OCI-LY3 (cell line): ENCODE measurements at regions not wholly inside any gene's neighbourhood (a gene's known extent, or its start where the extent isn't known, plus 50 kb on each side); places are given as distances from the start of the nearest gene placed in this dataset.

Source experiments
- H2AFZ ChIP-seq: fragments of 200-600, 300-600 bp; shearing (Covaris generic); 2 replicates; pipeline ENCODE4 v1.6.0; 2014; ENCODE audit warnings: antibody characterized with exemption, low read depth, low read length
- H3K27ac ChIP-seq: fragments of 200-600, 300-600 bp; sonication (generic); 2 replicates; pipeline ENCODE4 v1.5.1; 2014; ENCODE audit warnings: mild to moderate bottlenecking, low read length, moderate library complexity, mixed read lengths
- H3K27me3 ChIP-seq: fragments of 200-600, 300-600 bp; sonication (generic); 2 replicates; pipeline ENCODE4 v1.6.1; 2014; ENCODE audit warnings: low read depth, low read length, mixed read lengths
- H3K36me3 ChIP-seq: fragments of 200-600, 300-600 bp; sonication (generic); replicated peaks from 2 replicates; pipeline ENCODE3; 2014; ENCODE audit warnings: low read depth, low read length, mixed read lengths
- H3K4me1 ChIP-seq: fragments of 300-600, 200-600 bp; sonication (generic); 2 replicates; pipeline ENCODE4 v1.6.1; 2014; ENCODE audit warnings: low read length, mixed read lengths
- H3K4me2 ChIP-seq: fragments of 200-600, 300-600 bp; sonication (generic); 2 replicates; pipeline ENCODE4 v1.6.1; 2014; ENCODE audit warnings: low read length, mixed read lengths
- H3K4me3 ChIP-seq: fragments of 300-600, 200-600 bp; sonication (generic); 2 replicates; pipeline ENCODE4 v1.5.1; 2014; ENCODE audit warnings: antibody characterized with exemption, mild to moderate bottlenecking, low read length, moderate library complexity
- H3K79me2 ChIP-seq: fragments of 300-600, 200-600 bp; shearing (Covaris generic); 2 replicates; pipeline ENCODE4 v1.6.1; 2014; ENCODE audit warnings: mild to moderate bottlenecking, low read length, mixed read lengths
- H3K9ac ChIP-seq: fragments of 300-600, 200-600 bp; shearing (Covaris generic); 2 replicates; pipeline ENCODE4 v1.6.0; 2014; ENCODE audit warnings: mild to moderate bottlenecking, low read length, moderate library complexity
- H3K9me3 ChIP-seq: fragments of 200-600, 300-600 bp; shearing (Covaris generic); 2 replicates; pipeline ENCODE4 v1.6.1; 2014; ENCODE audit warnings: low read length, mixed read lengths; ENCODE audit not compliant: insufficient read depth
- H4K20me1 ChIP-seq: fragments of 200-600, 300-600 bp; sonication (generic); 2 replicates; pipeline ENCODE4 v1.6.1; 2016; ENCODE audit warnings: low read length, mixed read lengths; ENCODE audit not compliant: insufficient read depth
- EZH2phosphoT487 ChIP-seq: fragments of 200-600 bp; shearing (Covaris generic); IDR thresholded peaks from 2 replicates; pipeline ENCODE4 v1.6.1; 2018; ENCODE audit warnings: antibody characterized with exemption, mixed run types, low read depth
- TF ChIP-seq, protein P1 (sequence below): fragments of 200-600, 300-600 bp; sonication (generic); IDR thresholded peaks from 2 replicates; pipeline ENCODE4 v1.5.1; 2014; ENCODE audit warnings: antibody characterized with exemption, low read length, low read depth

DNA sequence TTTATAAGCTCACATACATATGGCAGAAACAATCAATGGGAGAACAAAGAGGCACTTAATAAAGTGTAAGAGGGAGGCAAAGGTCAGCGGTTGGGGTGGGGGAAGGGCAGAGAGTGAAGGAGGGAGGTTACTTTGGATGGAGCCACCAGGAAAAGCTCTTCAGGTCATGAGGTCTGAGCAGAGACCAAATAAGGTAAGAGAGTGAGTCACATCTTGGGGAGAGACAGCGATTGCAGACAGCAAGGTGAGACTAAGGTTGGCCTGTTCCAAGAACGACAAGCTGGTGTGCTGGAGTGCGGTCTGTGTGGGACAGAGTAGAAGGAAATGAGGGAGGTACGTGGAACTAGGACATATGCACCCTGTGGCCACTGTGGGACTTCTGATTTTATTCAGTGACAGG lies 74.3 kb upstream of the TOMM7 start:
- H3K4me1 ChIP-seq, result no peaks in the 10 kb centered on the region
- H3K79me2 ChIP-seq, result no peaks in the 10 kb centered on the region
- H2AFZ ChIP-seq, result no peak overlapping the region
- no peak overlapping the region for H3K27ac ChIP-seq
- H3K9ac ChIP-seq, result no peak overlapping the region
- no peaks in the 10 kb centered on the region for H3K9me3 ChIP-seq
- H4K20me1 ChIP-seq, result no peaks in the 10 kb centered on the region
- H3K36me3 ChIP-seq, result no peaks in the 10 kb centered on the region
- no peaks in the 10 kb centered on the region for H3K27me3 ChIP-seq
- H3K4me2 ChIP-seq, result no peak overlapping the region
- H3K4me3 ChIP-seq, result no peak overlapping the region
- no peak for TF ChIP-seq EZH2phosphoT487
- TF ChIP-seq, protein P1, sequence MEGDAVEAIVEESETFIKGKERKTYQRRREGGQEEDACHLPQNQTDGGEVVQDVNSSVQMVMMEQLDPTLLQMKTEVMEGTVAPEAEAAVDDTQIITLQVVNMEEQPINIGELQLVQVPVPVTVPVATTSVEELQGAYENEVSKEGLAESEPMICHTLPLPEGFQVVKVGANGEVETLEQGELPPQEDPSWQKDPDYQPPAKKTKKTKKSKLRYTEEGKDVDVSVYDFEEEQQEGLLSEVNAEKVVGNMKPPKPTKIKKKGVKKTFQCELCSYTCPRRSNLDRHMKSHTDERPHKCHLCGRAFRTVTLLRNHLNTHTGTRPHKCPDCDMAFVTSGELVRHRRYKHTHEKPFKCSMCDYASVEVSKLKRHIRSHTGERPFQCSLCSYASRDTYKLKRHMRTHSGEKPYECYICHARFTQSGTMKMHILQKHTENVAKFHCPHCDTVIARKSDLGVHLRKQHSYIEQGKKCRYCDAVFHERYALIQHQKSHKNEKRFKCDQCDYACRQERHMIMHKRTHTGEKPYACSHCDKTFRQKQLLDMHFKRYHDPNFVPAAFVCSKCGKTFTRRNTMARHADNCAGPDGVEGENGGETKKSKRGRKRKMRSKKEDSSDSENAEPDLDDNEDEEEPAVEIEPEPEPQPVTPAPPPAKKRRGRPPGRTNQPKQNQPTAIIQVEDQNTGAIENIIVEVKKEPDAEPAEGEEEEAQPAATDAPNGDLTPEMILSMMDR, result no peak

DNA sequence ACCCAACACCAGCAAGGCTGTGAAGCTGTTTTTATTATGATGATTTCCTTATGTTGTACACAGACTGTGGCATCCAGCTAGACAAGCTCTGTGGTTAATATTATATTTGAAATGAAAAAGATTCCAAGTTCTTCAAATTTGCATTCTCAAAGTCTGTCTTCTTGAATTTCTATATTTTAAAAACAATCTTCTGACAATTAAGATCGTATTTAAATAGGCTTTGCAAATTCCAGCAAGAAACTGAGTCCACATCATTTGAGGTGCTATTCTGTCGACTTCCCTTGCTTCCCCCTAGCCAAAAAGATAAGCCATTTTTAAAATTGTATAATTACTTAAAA lies 73.1 kb upstream of the TOMM7 start:
- Histone ChIP-seq H3K9ac (no peak overlapping the region), H3K9me3 (no peaks in the 10 kb centered on the region), H3K4me1 (no peaks in the 10 kb centered on the region), H3K27me3 (no peaks in the 10 kb centered on the region), H3K79me2 (no peaks in the 10 kb centered on the region), H3K27ac (no peak overlapping the region), H3K36me3 (no peaks in the 10 kb centered on the region), H3K4me2 (no peak overlapping the region), H3K4me3 (no peak overlapping the region), H4K20me1 (no peaks in the 10 kb centered on the region), H2AFZ (no peak overlapping the region)
- no peak for TF ChIP-seq EZH2phosphoT487
- TF ChIP-seq, protein P1, result no peak

DNA sequence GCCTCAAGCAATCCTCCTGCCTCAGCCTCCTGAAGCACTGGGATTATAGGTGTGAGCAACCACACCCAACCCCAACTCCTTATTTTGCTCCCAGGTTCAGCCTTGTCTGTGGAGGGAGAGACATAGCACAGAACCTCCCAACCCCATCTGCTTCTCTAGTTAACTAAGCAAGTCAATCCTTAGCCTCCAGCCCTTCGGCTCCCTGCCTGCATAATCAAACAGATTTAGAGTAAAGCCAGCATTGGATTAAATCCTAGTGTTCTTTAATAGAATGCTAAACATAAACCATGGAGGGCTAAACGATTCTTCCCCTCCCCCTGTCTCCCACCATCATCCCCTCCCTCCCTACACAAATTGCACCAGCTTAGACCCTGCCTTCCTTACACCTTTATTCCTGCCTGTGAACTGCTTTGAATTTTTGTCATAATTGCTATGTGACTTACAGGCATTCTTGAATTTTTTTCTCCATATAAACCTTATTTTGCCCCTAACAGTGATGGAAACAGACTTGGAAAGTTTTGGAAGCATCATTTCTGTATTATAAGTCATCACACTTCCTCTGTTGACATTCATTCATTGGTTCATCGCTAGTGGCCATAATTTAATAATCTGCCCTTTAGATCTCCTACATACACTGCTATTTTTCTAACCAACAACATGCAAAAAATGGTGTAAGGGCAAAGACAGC lies 72.6 kb upstream of the TOMM7 start:
- H4K20me1 ChIP-seq, result no peaks in the 10 kb centered on the region
- H3K79me2 ChIP-seq, result no peaks in the 10 kb centered on the region
- no peak overlapping the region for H3K4me3 ChIP-seq
- no peaks in the 10 kb centered on the region for H3K27me3 ChIP-seq
- no peak overlapping the region for H3K4me2 ChIP-seq
- no peak overlapping the region for H3K9ac ChIP-seq
- H3K36me3 ChIP-seq, result no peaks in the 10 kb centered on the region
- no peaks in the 10 kb centered on the region for H3K9me3 ChIP-seq
- TF ChIP-seq EZH2phosphoT487, result no peak
- TF ChIP-seq, protein P1, result no peak
- no peak overlapping the region for H2AFZ ChIP-seq
- H3K27ac ChIP-seq, result no peak overlapping the region
- H3K4me1 ChIP-seq, result no peaks in the 10 kb centered on the region

DNA sequence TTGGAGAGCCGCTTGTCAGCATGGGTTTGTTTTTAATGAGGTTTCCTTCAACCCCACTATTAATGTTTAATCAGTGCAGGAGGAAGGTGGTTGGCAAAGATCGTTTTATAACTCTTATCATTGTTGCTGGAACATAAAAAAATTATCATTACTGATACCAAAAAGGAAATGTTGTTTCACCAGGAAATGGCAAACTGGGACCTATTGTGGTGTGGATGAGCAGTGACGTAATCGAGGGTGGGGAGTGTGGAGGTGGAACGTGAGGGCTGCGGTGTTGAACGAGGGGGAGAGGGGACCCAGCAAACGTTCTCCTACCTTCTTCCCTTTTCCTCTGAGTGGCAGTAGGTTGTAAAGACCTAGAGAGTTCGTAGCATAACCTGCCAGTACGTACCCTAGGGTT lies 71.9 kb upstream of the TOMM7 start:
- no peak overlapping the region for H3K4me3 ChIP-seq
- no peaks in the 10 kb centered on the region for H3K4me1 ChIP-seq
- no peaks in the 10 kb centered on the region for H3K9me3 ChIP-seq
- H3K4me2 ChIP-seq, result no peak overlapping the region
- H4K20me1 ChIP-seq, result no peaks in the 10 kb centered on the region
- no peak for TF ChIP-seq EZH2phosphoT487
- TF ChIP-seq, protein P1, result no peak
- H3K36me3 ChIP-seq, result no peaks in the 10 kb centered on the region
- no peak overlapping the region for H2AFZ ChIP-seq
- no peak overlapping the region for H3K9ac ChIP-seq
- H3K27me3 ChIP-seq, result no peaks in the 10 kb centered on the region
- H3K79me2 ChIP-seq, result no peaks in the 10 kb centered on the region
- H3K27ac ChIP-seq, result no peak overlapping the region
